DND-41 (cell line): ENCODE measurements at regions not wholly inside any gene's neighbourhood (a gene's known extent, or its start where the extent isn't known, plus 50 kb on each side); places are given as distances from the start of the nearest gene placed in this dataset.

Experiments used
- ATAC-seq: fragments of 200-7000 bp; cut with Tn5 transposase; 3 replicates; pipeline ENCODE4 v1.9.1; 2021; ENCODE audit warnings: low read depth; ENCODE audit not compliant: insufficient read depth
- DNase-seq: peaks from one replicate; pipeline ENCODE4 v3.0.0-alpha.2; 2020
- H2AFZ ChIP-seq: 2 replicates; pipeline ENCODE4 v1.6.0; 2012; ENCODE audit warnings: low read depth, low read length
- H3K27ac ChIP-seq: 2 replicates; pipeline ENCODE4 v1.5.1; 2012; ENCODE audit warnings: low read length, inconsistent platforms
- H3K27me3 ChIP-seq: fragments of 200-600 bp; sonication (generic); 2 replicates; pipeline ENCODE4 v1.6.0; 2012; ENCODE audit warnings: low read length, mild to moderate bottlenecking, inconsistent platforms; ENCODE audit not compliant: insufficient read depth, poor library complexity
- H3K36me3 ChIP-seq: 2 replicates; pipeline ENCODE4 v1.5.1; 2012; ENCODE audit warnings: low read length, inconsistent platforms; ENCODE audit not compliant: insufficient read depth
- H3K4me1 ChIP-seq: 2 replicates; pipeline ENCODE4 v1.5.1; 2012; ENCODE audit warnings: mild to moderate bottlenecking, low read length; ENCODE audit not compliant: insufficient read depth
- H3K4me2 ChIP-seq: 2 replicates; pipeline ENCODE4 v1.6.0; 2012; ENCODE audit warnings: mild to moderate bottlenecking, moderate library complexity, low read length, inconsistent platforms; ENCODE audit not compliant: insufficient read depth
- H3K4me3 ChIP-seq, 2 experiments: fragments of 200-600 bp in 1 of 2; shearing (Covaris generic) in 1 of 2; 2 replicates each; pipeline ENCODE4 v1.5.1; 2012 to 2016; ENCODE audit warnings: inconsistent platforms in 2 of 2, low read length in 2 of 2, mild to moderate bottlenecking in 2 of 2, low read depth in 1 of 2, moderate library complexity in 1 of 2
- H3K79me2 ChIP-seq: 2 replicates; pipeline ENCODE4 v1.6.0; 2012; ENCODE audit warnings: low read length, inconsistent platforms; ENCODE audit not compliant: insufficient read depth
- H3K9ac ChIP-seq: 2 replicates; pipeline ENCODE4 v1.6.0; 2012; ENCODE audit warnings: low read depth, mild to moderate bottlenecking, inconsistent platforms, low read length, moderate library complexity
- H3K9me3 ChIP-seq: 2 replicates; pipeline ENCODE4 v1.5.1; 2012; ENCODE audit warnings: low read length, moderate library complexity, mild to moderate bottlenecking, inconsistent platforms; ENCODE audit not compliant: insufficient read depth, severe bottlenecking
- H4K20me1 ChIP-seq: 2 replicates; pipeline ENCODE4 v1.6.0; 2012; ENCODE audit warnings: low read length; ENCODE audit not compliant: insufficient read depth
- CTCF ChIP-seq: IDR thresholded peaks from 2 replicates; pipeline ENCODE4 v1.5.1; 2012; ENCODE audit warnings: borderline replicate concordance, low read length, moderate library complexity, mild to moderate bottlenecking; ENCODE audit not compliant: poor library complexity, severe bottlenecking; ENCODE audit errors: extremely low read depth
- EZH2 ChIP-seq: IDR thresholded peaks from 3 replicates; pipeline ENCODE4 v1.6.1; 2012; ENCODE audit warnings: borderline replicate concordance, low read depth, mild to moderate bottlenecking, moderate library complexity, low read length, inconsistent platforms; ENCODE audit not compliant: severe bottlenecking

GRCh38 chr15:25242957-25243799, 195.6 kb downstream of the UBE3A start:
- Histone ChIP-seq H3K4me1 (no peaks in the 10 kb centered on the region), H3K36me3 (no peaks in the 10 kb centered on the region), H3K27me3 (no peaks in the 10 kb centered on the region), H3K79me2 (no peaks in the 10 kb centered on the region), H3K9me3 (peaks cover 16% of the 10 kb centered on the region), H4K20me1 (no peaks in the 10 kb centered on the region), H3K4me3 (no peak overlapping the region), H3K4me2 (no peak overlapping the region), H2AFZ (no peak overlapping the region), H3K27ac (no peak overlapping the region), H3K9ac (no peak overlapping the region)
- DNase-seq = no peak
- no peak for ATAC-seq
- TF ChIP-seq CTCF (no peak), EZH2 (no peak)

GRCh38 chr15:25243800-25244097, 195.1 kb downstream of the UBE3A start:
- Histone ChIP-seq H3K27ac (no peak overlapping the region), H4K20me1 (no peaks in the 10 kb centered on the region), H3K36me3 (no peaks in the 10 kb centered on the region), H3K27me3 (no peaks in the 10 kb centered on the region), H3K9ac (no peak overlapping the region), H3K79me2 (no peaks in the 10 kb centered on the region), H3K4me2 (no peak overlapping the region), H3K4me1 (no peaks in the 10 kb centered on the region), H3K4me3 (no peak overlapping the region), H3K9me3 (peaks cover 16% of the 10 kb centered on the region), H2AFZ (no peak overlapping the region)
- DNase-seq (no peak), ATAC-seq (no peak)
- TF ChIP-seq EZH2 (no peak), CTCF (no peak)

GRCh38 chr15:25244731-25245585, 193.9 kb downstream of the UBE3A start:
- no peaks in the 10 kb centered on the region for H3K36me3 ChIP-seq
- H3K79me2 ChIP-seq = no peaks in the 10 kb centered on the region
- H2AFZ ChIP-seq = no peak overlapping the region
- H3K9me3 ChIP-seq = peaks cover 16% of the 10 kb centered on the region
- TF ChIP-seq EZH2 = no peak
- TF ChIP-seq CTCF = no peak
- DNase-seq = no peak
- no peaks in the 10 kb centered on the region for H3K27me3 ChIP-seq
- H3K4me3 ChIP-seq = no peak overlapping the region
- H3K4me1 ChIP-seq = no peaks in the 10 kb centered on the region
- ATAC-seq = no peak
- H4K20me1 ChIP-seq = no peaks in the 10 kb centered on the region
- no peak overlapping the region for H3K4me2 ChIP-seq
- H3K9ac ChIP-seq = no peak overlapping the region
- H3K27ac ChIP-seq = no peak overlapping the region
